Hepatocyte (in vitro differentiated cells): ENCODE measurements at regions not wholly inside any gene's neighbourhood (a gene's known extent, or its start where the extent isn't known, plus 50 kb on each side); places are given as distances from the start of the nearest gene placed in this dataset.

ENCODE experiments used
- DNase-seq: peaks from one replicate; pipeline ENCODE4 v3.0.0-alpha.2; 2016; ENCODE audit warnings: low spot score
- H2AFZ ChIP-seq: fragments of 200-600 bp; sonication (generic); 2 replicates; pipeline ENCODE4 v1.6.0; 2016; ENCODE audit warnings: antibody characterized with exemption, mild to moderate bottlenecking
- H3K27ac ChIP-seq: fragments of 200-600 bp; sonication (generic); 2 replicates; pipeline ENCODE4 v1.5.1; 2016; ENCODE audit warnings: mild to moderate bottlenecking
- H3K27me3 ChIP-seq: fragments of 200-600 bp; sonication (generic); 2 replicates; pipeline ENCODE4 v1.6.1; 2016
- H3K36me3 ChIP-seq: fragments of 200-600 bp; sonication (generic); replicated peaks from 2 replicates; pipeline ENCODE4 v1.5.1; 2016; ENCODE audit warnings: low read depth; ENCODE audit not compliant: insufficient read depth
- H3K4me1 ChIP-seq: fragments of 200-600 bp; sonication (generic); 2 replicates; pipeline ENCODE4 v1.5.1; 2016; ENCODE audit warnings: mild to moderate bottlenecking, moderate library complexity; ENCODE audit not compliant: insufficient read depth
- H3K4me2 ChIP-seq: fragments of 200-600 bp; sonication (generic); 2 replicates; pipeline ENCODE4 v1.6.0; 2016
- H3K4me3 ChIP-seq: fragments of 200-600 bp; sonication (generic); 2 replicates; pipeline ENCODE4 v1.5.1; 2016; ENCODE audit warnings: mild to moderate bottlenecking
- H3K79me2 ChIP-seq: fragments of 200-600 bp; sonication (generic); 2 replicates; pipeline ENCODE4 v1.6.0; 2017; ENCODE audit warnings: mild to moderate bottlenecking
- H3K9me2 ChIP-seq: fragments of 200-600 bp; sonication (generic); replicated peaks from 2 replicates; pipeline ENCODE4 v1.6.0; 2017; ENCODE audit warnings: mild to moderate bottlenecking; ENCODE audit not compliant: insufficient read depth
- H3K9me3 ChIP-seq: fragments of 200-600 bp; sonication (generic); 2 replicates; pipeline ENCODE4 v1.5.1; 2016; ENCODE audit warnings: low read depth, mild to moderate bottlenecking
- H4K20me1 ChIP-seq: fragments of 200-600 bp; sonication (generic); 2 replicates; pipeline ENCODE4 v1.6.0; 2016; ENCODE audit warnings: mild to moderate bottlenecking; ENCODE audit not compliant: insufficient read depth, poor library complexity, severe bottlenecking
- EZH2 ChIP-seq: fragments of 200-600 bp; sonication (generic); IDR thresholded peaks from 2 replicates; pipeline ENCODE4 v1.6.1; 2016; ENCODE audit warnings: antibody characterized with exemption, mild to moderate bottlenecking, borderline replicate concordance
- EZH2phosphoT487 ChIP-seq: fragments of 200-600 bp; sonication (generic); IDR thresholded peaks from one replicate; pipeline ENCODE4 v1.6.1; 2018; ENCODE audit warnings: antibody characterized with exemption, mild to moderate bottlenecking, low read depth, moderate library complexity; ENCODE audit not compliant: unreplicated experiment, severe bottlenecking
- WGBS: methylation state at CpG from one replicate; pipeline ENCODE4 v1.1.6; 2016; ENCODE audit warnings: low lambda C conversion rate; ENCODE audit errors: missing lambda C conversion rate; 5-methylcytosine and 5-hydroxymethylcytosine counted together
- TF ChIP-seq, protein P1 (sequence below): fragments of 200-600 bp; sonication (generic); IDR thresholded peaks from 2 replicates; pipeline ENCODE4 v1.5.1; 2016; ENCODE audit warnings: antibody characterized with exemption, mild to moderate bottlenecking; ENCODE audit not compliant: poor library complexity

DNA sequence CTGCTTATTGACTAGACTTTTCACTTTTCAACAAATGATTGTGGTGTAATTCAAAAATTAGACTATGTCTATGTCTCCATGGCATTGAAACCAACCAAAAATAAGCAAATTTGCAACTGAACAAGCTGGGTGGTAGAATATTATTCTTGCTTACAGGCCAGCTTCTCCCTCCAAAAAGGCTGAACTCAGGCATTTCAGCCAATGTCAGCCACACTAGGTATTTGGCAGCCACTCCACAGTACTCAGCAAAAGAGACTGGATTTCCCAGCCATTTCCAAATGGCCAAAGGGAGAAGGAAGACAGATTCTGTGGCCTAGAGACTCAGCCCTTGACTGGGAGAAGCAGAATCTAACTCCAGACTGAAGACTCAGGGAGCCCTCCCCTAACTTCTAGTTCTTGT lies 121.8 kb upstream of the IRX5 start:
- TF ChIP-seq, protein P1, sequence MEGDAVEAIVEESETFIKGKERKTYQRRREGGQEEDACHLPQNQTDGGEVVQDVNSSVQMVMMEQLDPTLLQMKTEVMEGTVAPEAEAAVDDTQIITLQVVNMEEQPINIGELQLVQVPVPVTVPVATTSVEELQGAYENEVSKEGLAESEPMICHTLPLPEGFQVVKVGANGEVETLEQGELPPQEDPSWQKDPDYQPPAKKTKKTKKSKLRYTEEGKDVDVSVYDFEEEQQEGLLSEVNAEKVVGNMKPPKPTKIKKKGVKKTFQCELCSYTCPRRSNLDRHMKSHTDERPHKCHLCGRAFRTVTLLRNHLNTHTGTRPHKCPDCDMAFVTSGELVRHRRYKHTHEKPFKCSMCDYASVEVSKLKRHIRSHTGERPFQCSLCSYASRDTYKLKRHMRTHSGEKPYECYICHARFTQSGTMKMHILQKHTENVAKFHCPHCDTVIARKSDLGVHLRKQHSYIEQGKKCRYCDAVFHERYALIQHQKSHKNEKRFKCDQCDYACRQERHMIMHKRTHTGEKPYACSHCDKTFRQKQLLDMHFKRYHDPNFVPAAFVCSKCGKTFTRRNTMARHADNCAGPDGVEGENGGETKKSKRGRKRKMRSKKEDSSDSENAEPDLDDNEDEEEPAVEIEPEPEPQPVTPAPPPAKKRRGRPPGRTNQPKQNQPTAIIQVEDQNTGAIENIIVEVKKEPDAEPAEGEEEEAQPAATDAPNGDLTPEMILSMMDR = no peak
- TF ChIP-seq EZH2 (no peak), EZH2phosphoT487 (no peak)
- no peak overlapping the region for H3K4me2 ChIP-seq

DNA sequence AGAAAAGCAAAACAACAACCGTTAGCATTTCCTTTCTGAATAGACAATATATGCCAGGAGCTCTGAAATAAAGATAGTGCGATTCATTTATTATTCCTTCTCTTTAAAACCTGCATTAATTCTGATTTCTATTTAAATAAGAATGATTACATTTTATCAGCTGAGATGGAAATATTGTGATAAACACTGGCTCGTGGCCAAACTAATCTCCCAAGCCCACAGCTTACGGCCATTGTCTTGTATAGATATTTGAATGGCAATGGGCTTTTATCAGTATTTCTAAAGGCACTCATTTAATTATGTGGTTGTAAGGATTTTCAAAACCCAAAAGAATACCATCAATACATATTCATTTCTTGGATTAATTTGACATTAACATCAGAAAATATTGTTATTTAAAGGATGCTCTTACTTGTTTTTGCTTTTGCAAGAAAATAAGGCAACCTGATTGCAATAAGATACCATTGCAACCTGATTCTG lies 123.7 kb upstream of the IRX5 start:
- 81% methylated on average over 4 of the region's 4 CpGs for WGBS
- H3K4me2 ChIP-seq = no peak overlapping the region
- H3K4me1 ChIP-seq = no peaks in the 10 kb centered on the region
- H3K9me2 ChIP-seq = no peaks in the 10 kb centered on the region
- no peaks in the 10 kb centered on the region for H3K9me3 ChIP-seq
- no peak overlapping the region for H3K4me3 ChIP-seq
- H3K27me3 ChIP-seq = no peaks in the 10 kb centered on the region
- no peak overlapping the region for H2AFZ ChIP-seq
- no peak for DNase-seq
- TF ChIP-seq, protein P1 = no peak
- TF ChIP-seq EZH2phosphoT487 (no peak), EZH2 (no peak)
- no peaks in the 10 kb centered on the region for H3K36me3 ChIP-seq
- no peak overlapping the region for H3K27ac ChIP-seq
- no peaks in the 10 kb centered on the region for H3K79me2 ChIP-seq
- no peaks in the 10 kb centered on the region for H4K20me1 ChIP-seq

More for the DNA sequence above, 121.8 kb upstream of the IRX5 start:
- Histone ChIP-seq H3K79me2 (no peaks in the 10 kb centered on the region), H3K27me3 (no peaks in the 10 kb centered on the region), H3K36me3 (no peaks in the 10 kb centered on the region), H3K4me3 (no peak overlapping the region), H3K27ac (no peak overlapping the region), H2AFZ (no peak overlapping the region), H3K4me1 (no peaks in the 10 kb centered on the region), H4K20me1 (no peaks in the 10 kb centered on the region), H3K9me3 (no peaks in the 10 kb centered on the region), H3K9me2 (no peaks in the 10 kb centered on the region)
- no peak for DNase-seq

DNA sequence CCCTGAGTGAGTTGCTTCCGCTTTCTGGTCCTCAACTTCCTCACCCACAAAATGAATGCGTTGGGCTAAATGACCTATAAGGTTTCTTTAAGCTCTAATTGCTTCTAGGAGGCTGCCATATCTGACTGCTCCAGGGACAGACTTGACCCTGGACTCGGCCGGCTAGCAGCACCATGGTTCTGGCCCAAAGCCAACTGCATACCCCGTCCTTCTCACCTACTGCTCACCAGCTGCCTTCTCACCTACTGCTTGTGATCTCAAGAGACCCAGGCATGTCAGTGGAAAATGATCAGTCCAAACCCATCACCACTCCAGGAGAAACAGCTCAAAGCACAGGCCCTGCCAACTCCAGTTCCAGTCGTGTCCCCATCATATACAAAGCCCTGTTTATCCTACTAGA lies 124.3 kb upstream of the IRX5 start:
- Histone ChIP-seq H3K9me3 (no peaks in the 10 kb centered on the region), H3K79me2 (no peaks in the 10 kb centered on the region), H3K4me2 (no peak overlapping the region), H3K9me2 (no peaks in the 10 kb centered on the region), H4K20me1 (no peaks in the 10 kb centered on the region), H3K4me3 (no peak overlapping the region), H3K4me1 (no peaks in the 10 kb centered on the region), H3K27me3 (no peaks in the 10 kb centered on the region), H2AFZ (no peak overlapping the region), H3K27ac (no peak overlapping the region), H3K36me3 (no peaks in the 10 kb centered on the region)
- no peak for DNase-seq
- WGBS = 94% methylated on average over 6 of the region's 6 CpGs
- no peak for TF ChIP-seq EZH2
- no peak for TF ChIP-seq EZH2phosphoT487
- TF ChIP-seq, protein P1 = no peak

- H3K4me3 ChIP-seq = no peak overlapping the region
- WGBS = 88% methylated on average over 4 of the region's 4 CpGs
- no peak overlapping the region for H3K27ac ChIP-seq
- H3K9me3 ChIP-seq = no peaks in the 10 kb centered on the region
- H3K4me1 ChIP-seq = no peaks in the 10 kb centered on the region
- no peak overlapping the region for H3K4me2 ChIP-seq
- no peak for DNase-seq
- no peak overlapping the region for H2AFZ ChIP-seq
- no peaks in the 10 kb centered on the region for H4K20me1 ChIP-seq
- H3K27me3 ChIP-seq = no peaks in the 10 kb centered on the region
- no peaks in the 10 kb centered on the region for H3K79me2 ChIP-seq
- no peaks in the 10 kb centered on the region for H3K36me3 ChIP-seq
- TF ChIP-seq EZH2 = no peak
- TF ChIP-seq, protein P1 = no peak
- TF ChIP-seq EZH2phosphoT487 = no peak
- H3K9me2 ChIP-seq = no peaks in the 10 kb centered on the region
These were observed 125.0 kb upstream of the IRX5 start for GRCh38 chr16:54805648-54806047.
